GM21786 (cell line): ENCODE measurements at regions not wholly inside any gene's neighbourhood (a gene's known extent, or its start where the extent isn't known, plus 50 kb on each side); places are given as distances from the start of the nearest gene placed in this dataset.
"Not testable (repeated sequence)": the region's sequence is repeated elsewhere in the genome, so short reads cannot be mapped to it uniquely, and the experiment has no call there.

Experiments
- ATAC-seq: cut with Tn5 transposase; IDR thresholded peaks from one replicate; pipeline ENCODE4 v1.9.1; 2021; ENCODE audit not compliant: unreplicated experiment

DNA sequence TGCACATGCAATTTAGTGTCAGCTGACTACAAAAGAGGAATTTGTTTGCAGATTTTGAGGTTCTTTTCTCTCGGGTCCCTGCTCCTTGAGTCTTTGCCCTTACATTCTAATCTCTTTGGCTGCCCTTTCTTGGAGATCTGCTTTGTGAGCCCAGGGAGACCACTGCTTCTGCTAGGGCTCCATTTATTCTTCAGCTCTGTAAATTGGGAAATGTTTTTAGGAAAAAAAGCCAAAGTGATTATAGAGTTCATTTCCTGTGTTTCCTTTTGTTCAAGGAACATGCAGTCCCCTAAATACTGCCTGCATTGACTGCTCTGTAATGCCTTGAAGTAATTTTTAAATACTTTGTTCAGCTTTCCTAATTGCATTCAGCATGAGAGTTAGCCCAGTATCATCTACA, 197.4 kb downstream of the CSNK1G3 start:
- ATAC-seq, result no peak

DNA sequence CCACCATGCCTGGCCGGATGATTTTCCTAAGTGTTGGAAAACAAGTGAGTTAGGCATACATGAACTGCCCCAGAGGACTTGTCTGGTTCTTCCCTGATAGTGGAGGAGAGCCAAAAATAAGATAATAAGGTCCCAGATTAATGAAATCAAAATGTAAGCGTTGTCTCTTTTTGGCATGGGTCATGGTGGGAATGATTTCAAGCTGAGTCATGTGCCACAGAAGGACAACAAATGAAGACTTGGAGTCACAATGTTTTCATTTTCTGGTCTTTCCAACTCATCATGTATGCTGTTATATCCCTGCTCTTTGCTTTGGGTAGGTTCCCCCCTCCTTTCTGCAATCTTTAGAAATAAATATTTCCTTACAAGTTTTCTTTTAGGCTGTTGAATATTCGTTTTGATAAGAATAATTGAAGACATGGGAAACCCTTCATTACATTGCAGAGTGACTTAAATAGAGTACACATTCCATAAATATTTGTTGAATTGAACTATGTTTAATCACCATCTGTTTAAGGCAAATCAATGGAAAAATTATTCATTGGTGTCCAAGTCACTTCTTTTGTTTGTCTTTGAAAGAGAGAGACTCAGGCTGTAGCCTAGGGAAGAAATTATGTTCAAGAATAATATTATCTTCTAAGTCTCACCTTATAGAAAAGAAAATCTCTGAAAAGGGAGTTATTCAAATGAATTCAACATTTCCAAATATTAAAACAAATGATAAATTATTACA, 196.3 kb downstream of the CSNK1G3 start:
- no peak for ATAC-seq

DNA sequence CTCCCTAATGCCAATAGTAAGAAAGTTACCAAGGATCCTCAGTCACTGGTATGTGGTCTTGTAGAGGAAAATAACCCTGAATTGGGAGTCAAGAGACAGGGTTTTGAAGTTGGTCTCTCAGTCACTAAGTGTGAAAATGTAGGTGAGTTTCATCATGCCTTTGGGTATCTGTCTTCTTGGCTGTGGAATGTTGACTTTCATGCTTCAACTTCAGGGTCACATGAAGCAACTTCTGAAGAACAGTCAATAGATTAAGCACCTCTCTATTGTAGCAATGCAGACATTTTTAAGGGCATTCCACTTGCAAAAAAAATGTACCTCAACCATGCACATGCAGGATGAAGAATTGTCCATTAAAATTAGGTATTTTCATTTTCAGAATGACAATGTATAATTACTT, 194.6 kb downstream of the CSNK1G3 start:
- ATAC-seq, result no peak

DNA sequence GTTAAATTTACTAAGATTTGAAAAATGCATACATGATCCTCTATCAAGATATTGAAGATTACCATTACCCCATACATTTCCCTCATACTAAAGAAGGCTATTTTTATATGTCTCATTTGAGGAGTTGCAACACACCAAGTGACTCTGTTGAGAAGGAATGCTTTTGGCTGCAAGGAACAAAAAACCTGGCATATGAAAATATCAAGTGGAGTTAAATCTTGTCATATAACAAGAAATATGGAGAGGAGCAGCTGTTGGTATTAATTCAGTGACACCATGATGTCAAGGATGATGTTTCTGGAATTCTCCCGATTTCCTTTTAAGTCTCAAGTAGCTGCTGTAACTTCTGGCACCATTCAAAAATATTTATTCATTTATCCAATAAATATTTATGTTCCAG, 193.8 kb downstream of the CSNK1G3 start:
- no peak for ATAC-seq

DNA sequence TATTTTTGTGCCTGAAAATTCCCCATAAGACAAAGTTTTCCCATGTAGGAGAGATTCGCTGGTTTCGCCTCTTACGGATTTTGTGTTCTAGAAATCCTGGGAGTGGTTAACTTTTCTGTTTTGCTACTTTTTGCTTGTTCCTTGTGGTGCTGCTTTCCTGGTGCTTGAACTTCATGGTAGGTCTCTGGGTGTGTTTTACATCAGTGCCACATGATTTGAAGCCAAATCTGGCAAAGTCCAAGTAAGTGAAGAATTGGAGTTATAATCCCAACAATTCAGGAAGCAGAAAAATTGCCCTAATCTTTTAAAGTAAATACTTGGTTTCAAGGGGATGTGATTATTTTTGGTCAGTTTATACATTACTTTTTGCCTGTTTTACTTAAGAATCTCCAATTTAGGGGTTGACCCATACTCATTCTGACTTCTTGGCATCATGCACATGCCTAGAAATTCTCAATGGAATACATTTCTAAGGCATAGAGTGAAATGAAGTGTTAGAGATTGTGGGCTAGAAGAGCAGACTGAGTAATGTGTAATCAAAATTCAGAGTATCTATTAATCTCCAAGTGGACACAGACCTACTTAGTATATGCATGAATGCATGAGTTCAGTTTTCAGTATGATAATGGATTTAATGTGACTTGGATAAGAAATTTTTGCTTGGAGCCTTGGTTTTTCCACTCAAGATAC, 189.7 kb downstream of the CSNK1G3 start:
- no peak for ATAC-seq

DNA sequence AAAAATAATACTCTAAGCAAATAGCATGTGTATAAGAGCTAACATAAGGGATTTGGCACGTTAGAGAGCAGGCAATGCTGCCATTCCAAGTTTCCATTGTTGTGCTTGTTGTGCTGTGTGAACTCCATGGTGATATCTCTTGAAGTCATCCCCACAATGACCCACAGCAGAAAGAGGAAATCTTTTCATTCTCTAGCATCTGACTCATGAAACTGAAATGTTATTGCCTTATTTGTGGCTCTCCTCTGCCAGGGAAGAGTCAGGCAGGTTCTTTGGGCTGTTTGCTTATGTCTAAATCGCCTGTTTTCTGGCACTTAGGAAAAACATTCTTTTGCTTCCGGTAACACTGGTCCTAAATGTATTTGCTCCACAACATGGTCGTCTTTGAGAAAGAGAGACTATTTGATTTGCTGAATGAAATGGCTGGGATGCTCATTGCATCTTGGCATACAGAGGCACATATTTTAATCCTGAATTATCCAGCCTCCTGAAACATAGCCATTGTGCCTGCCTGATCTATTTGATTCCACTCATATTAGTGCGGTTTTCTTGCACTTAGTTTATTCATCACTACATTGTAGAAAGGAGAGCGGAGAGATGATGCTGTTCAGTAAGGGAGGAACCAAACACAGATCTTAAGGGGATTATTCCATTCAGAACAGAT, 188.8 kb downstream of the CSNK1G3 start:
- ATAC-seq, result no peak

DNA sequence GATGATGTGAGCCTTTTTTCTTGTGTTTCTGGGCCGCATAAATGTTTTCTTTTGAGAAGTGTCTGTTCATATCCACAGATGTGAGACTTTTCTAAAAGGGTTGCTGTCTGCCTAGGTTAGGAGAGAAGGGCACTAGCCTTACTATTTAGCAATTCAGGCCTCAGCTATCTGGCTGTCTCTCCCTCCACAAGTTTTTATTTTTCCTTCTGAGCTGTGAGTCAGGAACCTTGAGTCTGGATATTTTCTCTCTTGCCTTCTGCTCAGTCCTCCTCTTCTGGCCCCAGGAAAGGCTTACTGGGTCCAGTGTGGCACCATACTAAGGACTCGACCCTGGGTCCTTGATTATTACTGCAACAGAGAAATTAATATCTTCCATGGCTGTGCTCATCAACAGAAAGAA, 187.6 kb downstream of the CSNK1G3 start:
- no peak for ATAC-seq

DNA sequence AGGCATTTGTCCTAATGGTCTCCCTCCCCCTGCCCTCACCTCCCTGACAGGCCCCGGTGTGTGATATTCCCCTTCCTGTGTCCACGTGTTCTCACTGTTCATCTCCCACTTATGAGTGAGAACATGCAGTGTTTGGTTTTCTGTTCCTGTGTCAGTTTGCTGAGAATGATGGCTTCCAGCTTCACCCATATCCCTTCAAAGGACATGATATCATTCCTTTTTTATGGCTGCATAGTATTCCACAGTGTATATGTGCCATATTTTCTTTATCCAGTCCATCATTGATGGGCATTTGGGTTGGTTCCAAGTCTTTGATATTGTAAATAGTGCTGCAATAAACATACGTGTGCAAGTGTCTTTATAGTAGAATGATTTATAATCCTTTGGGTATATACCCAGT, 187.0 kb downstream of the CSNK1G3 start:
- ATAC-seq, result not testable (repeated sequence)

DNA sequence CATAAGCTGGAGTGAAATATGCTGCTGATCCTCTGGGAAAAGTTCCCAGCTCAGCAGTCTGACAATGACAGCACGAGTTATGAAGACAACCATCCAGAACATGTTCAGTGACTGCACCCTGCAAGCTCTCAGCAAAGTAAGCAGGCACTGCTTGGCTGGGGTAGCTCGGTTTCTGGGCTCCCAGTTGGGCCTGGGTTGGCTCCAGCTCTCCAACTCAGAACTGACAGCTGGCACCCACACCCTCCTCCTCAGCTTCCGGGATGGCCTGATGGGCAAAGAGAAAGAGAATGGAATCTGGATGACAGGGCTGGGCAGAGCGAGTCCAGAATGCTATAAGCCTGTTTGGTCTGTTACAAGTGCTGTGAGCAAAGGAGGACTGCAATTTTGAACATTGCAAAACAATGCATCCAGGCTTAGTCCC, 185.0 kb downstream of the CSNK1G3 start:
- no peak for ATAC-seq

DNA sequence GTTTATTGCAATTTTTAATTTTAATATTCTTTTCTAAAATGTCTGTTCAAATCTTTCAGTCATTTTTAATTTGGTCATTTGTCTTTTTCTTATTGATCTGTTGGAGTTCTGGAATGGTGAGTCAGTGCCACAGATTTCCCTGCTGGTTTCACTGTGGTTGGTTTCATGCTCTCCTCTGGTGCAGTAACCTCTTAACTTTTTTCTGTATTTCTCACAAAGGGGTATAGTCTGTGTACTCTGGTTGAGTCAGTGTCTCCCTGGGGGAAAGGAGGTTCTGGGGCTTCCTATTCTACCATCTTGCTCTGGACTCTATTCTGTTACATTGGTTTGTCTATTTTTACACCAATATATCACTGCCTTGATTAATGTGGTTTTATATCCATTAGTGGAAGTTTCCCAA, 178.8 kb downstream of the CSNK1G3 start:
- ATAC-seq, result no peak

DNA sequence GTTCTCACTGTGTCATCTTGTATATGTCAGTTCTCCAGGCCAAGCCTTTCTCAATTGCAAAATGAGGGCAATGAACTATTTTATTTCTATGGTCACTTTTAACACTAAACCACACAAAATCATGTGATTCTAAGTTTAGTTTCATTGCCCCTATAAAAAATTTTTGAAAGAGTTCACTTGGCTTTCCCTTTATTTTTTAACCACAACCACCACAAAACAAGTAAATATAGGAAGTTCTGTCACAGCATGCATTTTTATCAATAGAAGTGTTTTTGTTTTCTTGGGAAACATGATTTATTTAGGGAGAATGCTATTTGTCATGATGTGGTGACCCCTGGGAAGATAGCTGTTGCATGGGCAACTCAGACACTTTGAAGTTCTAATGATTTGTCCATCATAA, 169.1 kb downstream of the CSNK1G3 start:
- no peak for ATAC-seq

DNA sequence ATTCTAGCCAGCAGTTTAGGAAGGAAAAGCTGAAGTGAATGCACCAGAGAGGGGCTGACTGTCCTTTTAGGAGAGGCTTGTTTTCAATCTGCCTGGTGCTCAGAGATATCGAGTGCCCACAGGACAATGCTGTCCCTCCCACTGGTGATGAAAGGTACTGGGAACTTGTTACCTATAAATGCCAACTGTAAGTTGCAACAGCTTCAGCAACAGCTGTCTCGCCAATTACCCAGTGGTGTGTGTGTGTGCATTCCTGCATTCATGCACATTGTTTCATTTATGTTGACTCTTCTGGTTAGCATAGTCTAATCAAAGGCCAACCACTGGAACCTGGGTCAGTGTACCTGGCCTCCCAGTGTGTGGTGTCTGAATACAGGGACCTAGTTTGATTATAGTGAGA, 161.1 kb downstream of the CSNK1G3 start:
- ATAC-seq, result no peak

DNA sequence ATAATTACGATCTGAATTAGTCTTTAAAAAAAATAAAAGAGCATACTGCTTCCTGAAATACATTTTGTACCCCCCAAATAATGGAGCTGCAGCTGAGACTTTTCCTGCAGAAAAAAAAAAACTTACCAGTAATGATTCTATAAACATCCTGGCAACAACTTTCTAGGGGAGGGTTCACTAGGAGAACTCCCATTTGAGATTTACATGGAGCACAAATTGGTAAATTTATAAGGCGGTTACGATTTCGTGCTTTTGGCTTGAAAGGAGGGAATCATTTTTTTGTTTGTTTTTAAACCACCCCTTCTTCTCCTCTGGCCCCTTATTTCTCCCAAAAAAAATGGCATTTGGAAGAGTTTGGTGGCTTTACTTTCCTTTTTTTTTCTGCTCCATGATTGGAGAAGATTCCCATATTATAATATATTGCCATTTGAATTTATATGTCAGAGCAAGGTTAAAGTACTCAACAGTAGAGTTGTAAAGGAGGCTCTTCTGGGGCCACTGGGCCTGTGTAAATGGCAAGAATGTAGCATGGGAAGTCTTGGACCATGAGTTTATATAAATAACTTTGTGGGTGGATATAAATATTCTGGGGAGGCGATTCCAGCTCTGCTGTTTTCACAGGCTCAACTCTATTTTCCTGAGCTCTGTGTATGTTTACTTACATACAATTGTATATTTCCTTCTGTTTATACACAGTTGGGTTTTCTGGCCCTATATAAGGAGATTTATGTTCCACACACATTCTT, 159.9 kb downstream of the CSNK1G3 start:
- ATAC-seq, result no peak

DNA sequence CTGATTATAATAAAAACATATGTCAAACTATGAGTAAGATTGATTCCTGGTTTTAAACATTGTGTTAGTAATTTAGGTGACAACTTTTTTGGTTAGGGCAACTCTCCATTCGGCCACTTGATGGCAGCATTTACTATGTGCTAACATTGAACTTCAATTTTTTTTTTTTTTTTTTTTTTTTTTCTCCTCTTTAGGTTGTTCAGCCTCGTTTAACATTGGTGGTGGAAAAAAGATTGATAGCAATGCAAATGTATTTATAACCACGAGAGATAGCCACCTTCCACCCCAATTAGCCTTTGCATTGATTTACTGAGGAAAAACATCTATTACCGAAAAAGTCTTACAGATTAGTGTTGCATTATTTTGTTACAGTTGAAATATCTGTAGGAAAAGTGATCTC, 159.1 kb downstream of the CSNK1G3 start:
- ATAC-seq, result peak; percentile 68
